ENCODE measurements at regions not wholly inside any gene's neighbourhood (a gene's known extent, or its start where the extent isn't known, plus 50 kb on each side); places are given as distances from the start of the nearest gene placed in this dataset.

GRCh38 chr13:44141725-44142539, 231.7 kb upstream of the SERP2 start (continued):
- TF ChIP-seq BCLAF1 (IDR thresholded peaks at IDR 0.05): no peak
- no peak for TF ChIP-seq SMARCC2 (IDR thresholded peaks at IDR 0.05)
- 0 out of 2 replicates have a peak, but pooled peaks have one; percentile 52 for TF ChIP-seq MYNN (CRISPR knock-in tag; IDR thresholded peaks at IDR 0.05; ENCODE audit: low read depth)
- peak; percentile 75 for TF ChIP-seq ZNF431 (CRISPR knock-in tag; IDR thresholded peaks at IDR 0.05; ENCODE audit: borderline replicate concordance, low read depth)
- TF ChIP-seq SOX5 (CRISPR knock-in tag; IDR thresholded peaks at IDR 0.05; ENCODE audit: borderline replicate concordance): peak; percentile 37; the same call in 1 of the 2 replicates
- no peak for TF ChIP-seq ZNF136 (CRISPR knock-in tag; IDR thresholded peaks at IDR 0.05; ENCODE audit: low read depth)
- TF ChIP-seq ZNF335 (CRISPR knock-in tag; IDR thresholded peaks at IDR 0.05): peak; percentile 95
- no peak for TF ChIP-seq MNT (IDR thresholded peaks at IDR 0.05)
- TF ChIP-seq ZNF598 (CRISPR knock-in tag; IDR thresholded peaks at IDR 0.05; ENCODE audit: borderline replicate concordance): peak; percentile 80; the same call in 1 of the 2 replicates
- TF ChIP-seq MXD1 (CRISPR knock-in tag; IDR thresholded peaks at IDR 0.05): peak; percentile 79
- TF ChIP-seq TBX3 (IDR thresholded peaks at IDR 0.05; ENCODE audit: borderline replicate concordance): no peak
- peak; percentile 73 for TF ChIP-seq ZNF12 (CRISPR knock-in tag; IDR thresholded peaks at IDR 0.05)
- peak; percentile 91 for TF ChIP-seq ZNF143 (CRISPR knock-in tag; IDR thresholded peaks at IDR 0.05)
- no peak for TF ChIP-seq ATAD3A (CRISPR knock-in tag; IDR thresholded peaks at IDR 0.05)
- TF ChIP-seq CERS6 (CRISPR knock-in tag; IDR thresholded peaks at IDR 0.05): no peak; the same call in 1 of the 2 replicates
- TF ChIP-seq PCBP2 (optimal IDR thresholded peaks at IDR 0.05; ENCODE audit: low read depth, low read length, poor library complexity, severe bottlenecking): no peak
- no peak for TF ChIP-seq ZNF326 (CRISPR knock-in tag; IDR thresholded peaks at IDR 0.05; ENCODE audit: borderline replicate concordance)
- TF ChIP-seq ATRX (CRISPR knock-in tag; IDR thresholded peaks at IDR 0.05; ENCODE audit: borderline replicate concordance): no peak
- TF ChIP-seq ZNF724P (CRISPR knock-in tag; IDR thresholded peaks at IDR 0.05; ENCODE audit: borderline replicate concordance): no peak
- TF ChIP-seq ZFP82 (CRISPR knock-in tag; IDR thresholded peaks at IDR 0.05; ENCODE audit: borderline replicate concordance): no peak
- TF ChIP-seq ZNF629 (CRISPR knock-in tag; conservative IDR thresholded peaks at IDR 0.05): no peak
- TF ChIP-seq MIER3 (CRISPR knock-in tag; IDR thresholded peaks at IDR 0.05; ENCODE audit: borderline replicate concordance): no peak
